22Rv1 (cell line): ENCODE measurements at regions not wholly inside any gene's neighbourhood (a gene's known extent, or its start where the extent isn't known, plus 50 kb on each side); places are given as distances from the start of the nearest gene placed in this dataset.

Experiments
- CTCF ChIP-seq: fragments of 450-650 bp; IDR thresholded peaks from 2 replicates; pipeline ENCODE4 v1.5.1; 2017; ENCODE audit warnings: mild to moderate bottlenecking
- ZFX ChIP-seq: fragments of 450-650 bp; IDR thresholded peaks from 2 replicates; pipeline ENCODE4 v1.6.1; 2017; ENCODE audit warnings: antibody characterized with exemption, borderline replicate concordance

GRCh38 chr16:61306204-61306603, 730.0 kb downstream of the CDH8 start:
- no peak for TF ChIP-seq CTCF
- no peak for TF ChIP-seq ZFX
